Panc1 (cell line): ENCODE measurements at regions not wholly inside any gene's neighbourhood (a gene's known extent, or its start where the extent isn't known, plus 50 kb on each side); places are given as distances from the start of the nearest gene placed in this dataset.

Experiments
- ATAC-seq: fragments of 200-7000 bp; cut with Tn5 transposase; 2 replicates; pipeline ENCODE4 v1.9.1; 2020; ENCODE audit warnings: mild to moderate bottlenecking, moderate library complexity
- BruUV-seq: library from RNA; stranded (reverse); fragments of 400-500 nt; replicated peaks from 2 replicates; lab custom pipeline; 2021; lab: Mats Ljungman, UMichigan
- CTCF ChIA-PET: fragments of 300-600 bp; sonication (Branson Sonifier 250); formaldehyde crosslinking; loops from one replicate; lab custom pipeline; 2022; ENCODE audit warnings: antibody characterized with exemption; lab: Charles Lee
- POLR2A ChIA-PET: fragments of 300-600 bp; sonication (Branson Sonifier 250); formaldehyde crosslinking; loops from one replicate; lab custom pipeline; 2022; ENCODE audit warnings: antibody characterized with exemption; lab: Charles Lee
- DNase-seq: peaks from one replicate; pipeline ENCODE4 v3.0.0-alpha.2; 2010; ENCODE audit warnings: low read depth, low spot score
- H3K27ac ChIP-seq: 2 replicates; pipeline ENCODE4 v1.5.1; 2011; ENCODE audit warnings: mild to moderate bottlenecking, low read length, inconsistent platforms
- H3K27me3 ChIP-seq: fragments of 200-500 bp; sonication (Bioruptor generic); 2 replicates; pipeline ENCODE4 v1.6.0; 2014; ENCODE audit warnings: low read length, inconsistent platforms; ENCODE audit not compliant: control insufficient read depth, insufficient read depth
- H3K36me3 ChIP-seq: fragments of 200-500 bp; sonication (Bioruptor generic); 2 replicates; pipeline ENCODE4 v1.5.1; 2014; ENCODE audit warnings: inconsistent platforms, mild to moderate bottlenecking, low read length, moderate library complexity; ENCODE audit not compliant: control insufficient read depth, insufficient read depth
- H3K4me1 ChIP-seq: 2 replicates; pipeline ENCODE4 v1.5.1; 2011; ENCODE audit warnings: inconsistent platforms, mild to moderate bottlenecking, low read length, moderate library complexity; ENCODE audit not compliant: control insufficient read depth, insufficient read depth
- H3K4me3 ChIP-seq, 2 experiments: 2 replicates each; pipeline ENCODE4 v1.5.1; 2011 to 2012; ENCODE audit warnings: low read depth in 2 of 2, low read length in 2 of 2, mild to moderate bottlenecking in 2 of 2, inconsistent platforms in 1 of 2, moderate library complexity in 1 of 2
- H3K9me3 ChIP-seq: fragments of 200-500 bp; sonication (Bioruptor generic); 2 replicates; pipeline ENCODE4 v1.5.1; 2014; ENCODE audit warnings: low read depth, mild to moderate bottlenecking, inconsistent platforms, low read length, moderate library complexity; ENCODE audit not compliant: control insufficient read depth, insufficient read depth
- CTCF ChIP-seq: fragments of 450-650 bp; IDR thresholded peaks from 2 replicates; pipeline ENCODE4 v1.5.1; 2017; ENCODE audit warnings: mild to moderate bottlenecking
- POLR2AphosphoS5 ChIP-seq: IDR thresholded peaks from 2 replicates; pipeline ENCODE4 v1.6.1; 2012; ENCODE audit warnings: mild to moderate bottlenecking, low read depth, low read length, moderate library complexity
- REST ChIP-seq, 2 experiments: IDR thresholded peaks; 2 replicates each; pipeline ENCODE4 v1.6.1; 2011 to 2012; ENCODE audit warnings: low read depth in 2 of 2, control low read depth in 1 of 2, low read length in 1 of 2, mild to moderate bottlenecking in 1 of 2, moderate library complexity in 1 of 2; ENCODE audit not compliant: insufficient read depth in 1 of 2
- SIN3A ChIP-seq: IDR thresholded peaks from 2 replicates; pipeline ENCODE4 v1.6.1; 2012; ENCODE audit warnings: low read depth, mild to moderate bottlenecking, low read length, moderate library complexity, borderline replicate concordance; ENCODE audit not compliant: insufficient read depth
- TCF7L2 ChIP-seq: IDR thresholded peaks from 2 replicates; pipeline ENCODE4 v1.6.1; 2011; ENCODE audit warnings: mild to moderate bottlenecking, low read depth, low read length, inconsistent platforms
- in situ Hi-C: cut with HindIII; loops from 2 replicates; pipeline ENCODE4 v1.10.0; 2016; ENCODE audit warnings: low sequenced_read_pairs, low pct_unique_long_range_greater_than_20kb
- intact Hi-C: fragments of 100-400 bp; cut with micrococcal nuclease; formaldehyde crosslinking; loops from one replicate; pipeline ENCODE4 v1.10.0; 2022; ENCODE audit not compliant: unreplicated experiment

- Histone ChIP-seq H3K27ac (no peak overlapping the region), H3K27me3 (no peaks in the 10 kb centered on the region), H3K4me3 (no peak overlapping the region), H3K4me1 (no peaks in the 10 kb centered on the region), H3K36me3 (no peaks in the 10 kb centered on the region), H3K9me3 (no peaks in the 10 kb centered on the region)
- POLR2A ChIA-PET: no interaction called here
- BruUV-seq: no TSS peak
- DNase-seq (no peak), ATAC-seq (no peak)
- TF ChIP-seq REST (IDR thresholded peaks at IDR 0.05; ENCODE audit: insufficient read depth in 1 of 2, low read depth in 2 of 2, low read length in 1 of 2) (no peak), POLR2AphosphoS5 (no peak), TCF7L2 (no peak), CTCF (no peak), SIN3A (no peak)
- intact Hi-C loops: no loop called here
- in situ Hi-C loops: no loop called here
- CTCF ChIA-PET: no interaction called here
These were observed 131.4 kb downstream of the KLHL28 start for GRCh38 chr14:44830371-44830770.

- H3K4me1 ChIP-seq: no peaks in the 10 kb centered on the region
- no peaks in the 10 kb centered on the region for H3K36me3 ChIP-seq
- BruUV-seq: no TSS peak
- H3K9me3 ChIP-seq: no peaks in the 10 kb centered on the region
- H3K4me3 ChIP-seq: no peak overlapping the region
- no peak for TF ChIP-seq CTCF
- no peak for TF ChIP-seq TCF7L2
- no peak for TF ChIP-seq POLR2AphosphoS5
- TF ChIP-seq SIN3A: no peak
- TF ChIP-seq REST (IDR thresholded peaks at IDR 0.05; ENCODE audit: insufficient read depth in 1 of 2, low read depth in 2 of 2, low read length in 1 of 2): no peak
- in situ Hi-C loops: no loop called here
- intact Hi-C loops: no loop called here
- H3K27me3 ChIP-seq: no peaks in the 10 kb centered on the region
- no peak for DNase-seq
- CTCF ChIA-PET: no interaction called here
- H3K27ac ChIP-seq: no peak overlapping the region
- no peak for ATAC-seq
- POLR2A ChIA-PET: no interaction called here
These were observed 132.7 kb downstream of the KLHL28 start for GRCh38 chr14:44829021-44829420.
